Right ventricle myocardium inferior (tissue), 1 donor: ENCODE measurements at regions not wholly inside any gene's neighbourhood (a gene's known extent, or its start where the extent isn't known, plus 50 kb on each side); places are given as distances from the start of the nearest gene placed in this dataset.
A peak's percentile ranks its signal among the peaks of the same experiment; 100 is the strongest.

ENCODE experiments used
- ATAC-seq: fragments of 200-7000 bp; cut with Tn5 transposase; one replicate; pipeline ENCODE4 v1.9.1; 2020; ENCODE audit warnings: mild to moderate bottlenecking, moderate library complexity
- DNase-seq: peaks from one replicate; pipeline ENCODE4 v3.0.0; 2021; ENCODE audit errors: missing footprints
- intact Hi-C: fragments of 100-400 bp; cut with DNase I; formaldehyde crosslinking; loops from one replicate; pipeline ENCODE4 v1.11.0; 2022
- donor health status: DM: no; HTN: yes; CAD: no; lungs with severe emphysema.

- DNase-seq = no peak
- intact Hi-C loops = no loop called here
- ATAC-seq = no peak
Observed at GRCh38 chr16:79456036-79456435, 144.5 kb downstream of the MAF start.

DNA sequence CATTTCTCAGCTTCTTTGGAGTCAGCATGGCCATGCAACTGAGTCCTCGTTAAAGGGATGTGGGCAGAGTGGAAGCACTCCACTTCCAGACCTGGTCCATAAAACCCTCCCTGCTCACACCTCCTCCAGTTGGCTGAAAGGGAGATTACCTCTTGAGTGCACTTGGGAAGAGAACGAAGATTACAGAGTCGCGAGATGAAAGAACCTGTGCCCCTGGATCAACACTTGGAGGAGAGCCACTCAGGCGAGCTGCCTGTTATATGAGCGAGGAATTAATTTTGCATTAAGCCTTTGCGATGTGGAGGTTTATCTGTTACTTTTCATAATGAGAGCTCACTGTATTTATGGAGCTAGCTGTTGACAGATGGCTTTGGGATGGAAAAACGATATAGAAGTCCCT, 147.9 kb downstream of the MAF start:
- no peak for DNase-seq
- no peak for ATAC-seq
- intact Hi-C loops = no loop called here

DNA sequence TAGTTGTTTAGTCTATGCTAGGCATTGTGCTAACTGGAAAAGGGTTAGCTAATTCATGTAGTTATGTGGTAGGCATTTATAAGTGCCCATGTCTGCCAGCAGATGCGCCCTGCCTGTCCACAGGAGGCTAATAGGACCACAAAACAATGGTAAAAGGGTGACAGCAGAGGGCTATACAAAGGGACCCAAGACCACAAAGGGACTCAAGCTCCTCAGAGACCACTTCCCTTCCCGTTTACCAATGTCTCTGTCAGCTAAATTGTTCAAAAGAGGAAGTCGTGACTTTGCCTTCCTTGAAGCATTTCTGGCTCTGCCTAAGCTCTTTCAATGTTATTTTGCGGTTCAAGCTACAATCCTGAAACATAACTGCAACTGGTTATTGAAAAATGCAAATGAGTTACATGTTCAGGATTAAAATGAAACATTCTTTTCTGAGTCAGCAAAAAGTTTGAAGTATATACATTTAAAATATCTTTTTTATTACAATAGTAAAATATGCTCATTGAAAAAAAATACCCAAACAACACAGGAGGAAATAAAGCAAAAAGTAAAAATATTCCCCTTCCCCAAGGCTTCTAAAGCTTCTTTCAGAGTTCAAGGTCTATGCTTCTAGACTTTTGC, 149.2 kb downstream of the MAF start:
- DNase-seq (no peak), ATAC-seq (peak; percentile 72)
- intact Hi-C loops = no loop called here

GRCh38 chr16:79449900-79450299, 150.6 kb downstream of the MAF start:
- DNase-seq (no peak), ATAC-seq (peak; percentile 31)
- intact Hi-C loops = no loop called here

DNA sequence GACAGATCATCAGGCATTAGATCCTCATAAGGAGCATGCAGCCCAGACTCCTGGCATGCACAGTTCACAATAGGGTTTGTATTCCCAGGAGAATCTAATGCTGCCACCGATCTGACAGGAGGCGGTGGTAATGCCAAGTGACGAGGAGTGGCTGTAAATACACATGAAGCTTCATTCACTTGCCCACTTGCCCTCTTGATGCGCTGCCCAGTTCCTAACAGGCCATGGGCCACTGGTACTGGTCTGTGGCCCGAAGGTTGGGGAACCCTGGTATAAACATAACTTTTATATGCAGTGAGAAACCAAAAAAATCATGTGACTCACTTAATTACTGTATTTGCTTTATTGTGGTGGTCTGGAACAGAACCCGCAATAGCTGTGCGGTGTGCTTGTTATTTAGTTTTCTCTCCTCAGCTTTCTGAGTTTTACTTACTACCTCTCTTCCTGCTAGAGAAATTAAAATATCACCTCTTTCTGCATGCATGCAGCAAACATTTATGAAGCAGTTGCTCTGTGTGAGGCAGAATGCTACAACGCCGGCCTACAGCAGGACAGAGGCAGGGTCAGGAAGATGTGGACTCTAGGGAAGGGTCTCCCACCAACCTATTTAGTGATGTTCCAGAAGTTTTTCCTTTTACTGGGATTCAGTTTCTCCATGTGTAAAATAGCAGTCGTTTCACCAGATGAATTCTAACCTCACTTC, 151.3 kb downstream of the MAF start:
- no peak for DNase-seq

GRCh38 chr16:79444572-79444971, 156.0 kb downstream of the MAF start:
- DNase-seq (no peak), ATAC-seq (no peak)
- intact Hi-C loops = no loop called here

More for the DNA sequence above, 151.3 kb downstream of the MAF start:
- intact Hi-C loops = no loop called here
- no peak for ATAC-seq

- intact Hi-C loops = loop anchor here (5.0 kb wide), 1 partner anchor 102 kb away; no protein-coding TSS in a partner anchor
- peak; percentile 35 for ATAC-seq
Observed at GRCh38 chr16:79439901-79440300, 160.6 kb downstream of the MAF start.

GRCh38 chr16:79437764-79438751, 162.5 kb downstream of the MAF start:
- ATAC-seq (peak; percentile 75), DNase-seq (peak; percentile 74)
- intact Hi-C loops = loop anchor here (5.0 kb wide), 1 partner anchor 104 kb away; no protein-coding TSS in a partner anchor

More at GRCh38 chr16:79439901-79440300, 160.6 kb downstream of the MAF start:
- no peak for DNase-seq

DNA sequence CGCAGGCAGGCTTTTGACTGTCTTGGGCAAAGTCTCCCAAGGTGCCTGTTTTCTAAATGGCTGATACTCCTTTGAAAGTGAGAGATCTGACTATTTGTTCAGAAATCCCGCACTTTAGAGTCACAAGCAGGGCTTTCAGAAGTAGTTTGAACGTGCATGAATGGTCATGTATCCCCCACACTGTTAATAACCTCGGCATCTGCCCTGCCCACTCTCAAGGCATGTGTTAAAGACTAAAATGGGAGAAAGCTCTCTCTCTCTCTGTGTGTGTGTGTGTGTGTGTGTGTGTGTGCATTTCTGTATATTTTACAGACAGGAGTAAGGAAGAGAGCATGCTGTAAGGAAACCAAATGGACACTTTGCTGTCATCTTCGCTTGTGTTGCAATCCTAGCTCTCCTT, 163.7 kb downstream of the MAF start:
- DNase-seq = no peak
- no peak for ATAC-seq
- intact Hi-C loops = loop anchor here (5.0 kb wide), 1 partner anchor 105 kb away; no protein-coding TSS in a partner anchor

DNA sequence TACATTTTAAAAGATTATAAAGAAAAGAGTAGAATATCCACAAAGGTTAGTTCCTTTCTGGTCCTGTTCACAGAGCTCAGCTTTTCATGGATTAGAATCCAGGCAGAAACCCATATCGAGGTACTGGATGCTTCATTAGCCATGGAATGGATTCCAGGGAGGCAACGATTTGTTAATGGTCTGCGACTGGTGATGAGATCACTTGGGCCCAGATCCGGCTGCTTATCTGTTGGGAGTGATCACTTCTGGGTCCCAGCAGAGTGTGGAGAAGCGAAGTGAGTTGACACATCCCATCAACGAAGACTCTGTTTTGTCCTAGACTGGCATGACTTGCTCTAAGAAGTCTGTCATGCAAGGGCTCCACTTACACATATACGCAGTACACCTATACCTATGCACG, 165.8 kb downstream of the MAF start:
- no peak for ATAC-seq
- intact Hi-C loops = loop anchor here (5.0 kb wide), 1 partner anchor 108 kb away; no protein-coding TSS in a partner anchor

DNA sequence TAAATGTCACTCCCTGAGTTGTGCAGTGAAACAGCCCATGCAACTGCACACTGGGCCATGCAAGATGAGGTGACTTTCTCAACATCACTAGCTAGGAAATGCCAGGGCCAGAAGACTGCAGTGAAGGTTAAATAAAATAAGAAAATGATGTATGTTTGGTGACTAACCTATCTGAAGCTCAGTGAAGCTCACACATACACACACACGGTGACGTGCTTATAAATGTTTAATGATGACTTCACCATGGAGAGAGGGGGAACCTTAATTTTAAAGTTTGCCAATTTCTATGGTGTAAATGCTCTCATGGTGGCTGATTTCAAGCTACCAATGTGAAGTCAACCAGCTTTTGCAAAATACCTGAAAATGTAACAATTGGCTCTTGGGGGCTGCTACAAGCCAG, 166.4 kb downstream of the MAF start:
- ATAC-seq (no peak), DNase-seq (no peak)
- intact Hi-C loops = no loop called here

More for the DNA sequence above, 165.8 kb downstream of the MAF start:
- DNase-seq = no peak

DNA sequence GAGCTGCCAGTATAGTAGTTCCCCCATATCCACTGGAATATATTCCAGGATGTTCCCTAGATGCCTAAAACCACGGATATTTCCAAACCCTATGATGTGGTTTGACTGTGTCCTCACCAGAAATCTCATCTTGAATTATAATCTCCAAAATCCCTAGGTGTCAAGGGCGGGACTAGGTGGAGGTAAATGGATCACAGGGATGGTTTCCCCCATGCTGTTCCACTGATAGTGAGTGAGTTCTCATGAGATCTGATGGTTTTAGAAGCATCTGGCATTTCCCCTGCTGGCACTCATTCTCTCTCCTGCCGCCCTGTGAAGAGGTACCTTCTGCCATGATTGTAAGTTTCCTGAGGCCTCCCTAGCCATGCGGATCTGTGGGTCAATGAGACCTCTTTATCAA, 168.6 kb downstream of the MAF start:
- DNase-seq (no peak), ATAC-seq (no peak)
- intact Hi-C loops = no loop called here

GRCh38 chr16:79430191-79430678, 170.3 kb downstream of the MAF start:
- ATAC-seq (peak; percentile 24), DNase-seq (no peak)
- intact Hi-C loops = no loop called here

GRCh38 chr16:79429381-79430190, 171.0 kb downstream of the MAF start:
- DNase-seq (no peak), ATAC-seq (peak; percentile 39)
- intact Hi-C loops = no loop called here

- ATAC-seq (no peak), DNase-seq (no peak)
- intact Hi-C loops = no loop called here
Observed at GRCh38 chr16:79426663-79427062, 173.9 kb downstream of the MAF start.

DNA sequence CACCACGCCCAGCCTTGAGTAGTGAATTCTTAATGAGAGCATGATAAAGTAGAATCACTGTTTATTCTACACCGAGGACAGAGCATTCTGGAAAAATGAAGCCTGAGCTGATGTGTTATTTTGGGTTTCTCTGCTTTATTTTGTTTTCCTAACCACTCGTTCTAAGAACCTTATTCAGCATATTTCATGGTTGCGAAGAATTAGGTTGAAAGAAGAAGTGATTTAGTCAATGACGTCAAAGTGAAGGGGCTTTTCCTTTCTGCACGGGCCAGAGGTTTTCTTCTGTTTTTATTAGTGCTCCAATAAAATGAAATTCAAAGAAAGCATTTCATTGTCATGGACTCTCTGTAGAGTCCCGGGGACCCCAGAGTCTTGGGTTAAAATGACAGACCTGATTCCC, 178.5 kb downstream of the MAF start:
- ATAC-seq (no peak), DNase-seq (no peak)

DNA sequence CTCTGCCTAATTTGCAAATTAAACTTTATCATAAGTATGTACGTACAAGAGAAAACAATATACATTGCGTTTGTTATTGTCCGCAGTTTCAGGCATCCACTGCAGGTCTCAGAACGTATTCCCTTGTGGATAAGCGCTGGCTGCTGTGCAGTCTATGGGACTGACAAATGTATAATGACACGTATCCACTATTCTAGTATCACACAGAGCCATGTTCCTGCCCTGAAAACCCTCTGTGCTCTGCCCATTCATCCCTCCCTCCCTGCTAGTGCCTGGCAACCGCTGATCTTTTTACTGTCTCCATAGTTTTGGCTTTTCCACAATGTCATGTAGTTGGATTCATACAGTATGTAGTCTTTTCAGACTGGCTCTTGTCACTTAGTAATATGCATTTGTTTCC, 179.4 kb downstream of the MAF start:
- DNase-seq (no peak), ATAC-seq (no peak)
- intact Hi-C loops = no loop called here

More for the DNA sequence above, 178.5 kb downstream of the MAF start:
- intact Hi-C loops = no loop called here

DNA sequence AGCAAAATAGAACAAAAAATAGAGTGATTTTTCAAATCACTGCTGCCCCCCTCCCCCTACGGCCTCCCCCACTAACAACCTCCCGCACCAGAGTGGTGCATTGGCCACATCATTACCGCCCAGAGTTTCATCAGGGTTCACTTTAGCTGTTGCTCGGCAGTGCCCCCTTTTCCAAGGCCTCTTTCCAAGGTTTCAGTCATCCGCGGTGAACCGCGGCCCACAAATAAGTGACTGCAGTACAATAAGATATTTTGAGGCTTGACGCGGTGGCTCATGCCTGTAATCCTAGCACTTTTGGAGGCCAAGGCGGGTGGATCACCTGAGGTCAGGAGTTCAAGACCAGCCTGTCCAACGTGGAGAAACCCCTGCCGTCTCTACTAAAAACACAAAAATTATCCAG, 180.0 kb downstream of the MAF start:
- no peak for ATAC-seq
- intact Hi-C loops = no loop called here
- DNase-seq = no peak
